Suprapubic skin (tissue), 4 donors: ENCODE measurements at regions not wholly inside any gene's neighbourhood (a gene's known extent, or its start where the extent isn't known, plus 50 kb on each side); places are given as distances from the start of the nearest gene placed in this dataset.

ENCODE experiments used
- DNase-seq, 2 donors: peaks; one replicate each; pipeline ENCODE4 v3.0.0-alpha.2; 2019; ENCODE audit warnings: low spot score in 2 of 2
- H3K27ac ChIP-seq: fragments of 200-600 bp; sonication (generic); one replicate; pipeline ENCODE4 v1.5.1; 2019
- H3K27me3 ChIP-seq: fragments of 200-600 bp; sonication (generic); one replicate; pipeline ENCODE4 v1.5.1; 2019
- H3K36me3 ChIP-seq: fragments of 200-600 bp; sonication (generic); one replicate; pipeline ENCODE4 v1.5.1; 2019
- H3K4me1 ChIP-seq: fragments of 200-600 bp; sonication (generic); one replicate; pipeline ENCODE4 v1.5.1; 2019
- H3K4me3 ChIP-seq: fragments of 200-600 bp; sonication (generic); one replicate; pipeline ENCODE4 v1.5.1; 2019; ENCODE audit warnings: mild to moderate bottlenecking
- H3K9me3 ChIP-seq: fragments of 200-600 bp; sonication (generic); one replicate; pipeline ENCODE4 v1.5.1; 2019
- CTCF ChIP-seq, 2 donors: fragments of 200-600 bp in 1 of 2; fragments of 450-650 bp in 1 of 2; sonication (generic) in 1 of 2; IDR thresholded peaks; one replicate each; pipeline ENCODE4 v1.5.1; 2016 to 2019; ENCODE audit warnings: antibody characterized with exemption in 2 of 2, mild to moderate bottlenecking in 1 of 2, moderate library complexity in 1 of 2
- EP300 ChIP-seq: sonication (generic); formaldehyde crosslinking; IDR thresholded peaks from one replicate; pipeline ENCODE4 v1.6.1; 2017; ENCODE audit warnings: antibody characterized with exemption
- POLR2A ChIP-seq, 2 donors: fragments of 450-650 bp; IDR thresholded peaks; one replicate each; pipeline ENCODE4 v1.6.1; 2017; ENCODE audit warnings: antibody characterized with exemption in 2 of 2, mild to moderate bottlenecking in 2 of 2, moderate library complexity in 2 of 2
- POLR2AphosphoS5 ChIP-seq, 3 donors: sonication (generic); formaldehyde crosslinking; IDR thresholded peaks; one replicate each; pipeline ENCODE4 v1.6.1; 2017; ENCODE audit warnings: antibody characterized with exemption in 3 of 3
- WGBS: methylation state at CpG from one replicate; pipeline ENCODE4 v1.1.5; 2018; 5-methylcytosine and 5-hydroxymethylcytosine counted together

- no peaks in the 10 kb centered on the region for H3K27me3 ChIP-seq
- no peaks in the 10 kb centered on the region for H3K4me1 ChIP-seq
- no peaks in the 10 kb centered on the region for H3K9me3 ChIP-seq
- 76% methylated on average over 1 of the region's 1 CpG for WGBS
- no peak for TF ChIP-seq POLR2A (IDR thresholded peaks at IDR 0.05)
- no peak for TF ChIP-seq POLR2AphosphoS5 (IDR thresholded peaks at IDR 0.05)
- TF ChIP-seq CTCF (IDR thresholded peaks at IDR 0.05): no peak
- no peak for TF ChIP-seq EP300
- no peaks in the 10 kb centered on the region for H3K36me3 ChIP-seq
- H3K27ac ChIP-seq: no peak overlapping the region
- no peak overlapping the region for H3K4me3 ChIP-seq
- no peak for DNase-seq
Measured at GRCh38 chr12:24731596-24731995, 217.3 kb downstream of the BCAT1 start.

DNA sequence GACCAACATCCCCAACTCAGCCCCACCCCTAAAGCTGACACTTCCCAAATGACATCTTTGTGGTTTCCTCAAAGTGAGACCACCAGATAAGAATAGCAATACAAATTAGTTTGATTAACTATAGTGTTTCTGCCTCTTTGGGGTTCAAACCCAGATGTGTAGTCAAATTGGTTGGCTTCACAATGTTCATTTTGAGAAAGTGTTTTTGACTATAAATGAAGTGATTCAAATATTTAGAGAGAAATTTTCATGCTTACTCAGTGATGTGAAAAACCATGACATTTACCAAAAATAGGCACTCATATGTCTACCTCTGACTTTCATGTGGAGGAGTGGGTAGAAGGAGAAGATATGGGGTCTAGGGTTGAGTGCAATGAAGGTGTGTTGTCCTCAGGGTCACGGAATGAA lies 218.4 kb downstream of the BCAT1 start:
- TF ChIP-seq CTCF (IDR thresholded peaks at IDR 0.05): no peak
- TF ChIP-seq EP300: no peak
- TF ChIP-seq POLR2A (IDR thresholded peaks at IDR 0.05): no peak
- no peak for TF ChIP-seq POLR2AphosphoS5 (IDR thresholded peaks at IDR 0.05)
- Histone ChIP-seq H3K4me3 (no peak overlapping the region), H3K4me1 (no peaks in the 10 kb centered on the region), H3K27ac (no peak overlapping the region), H3K9me3 (no peaks in the 10 kb centered on the region), H3K36me3 (no peaks in the 10 kb centered on the region), H3K27me3 (no peaks in the 10 kb centered on the region)
- DNase-seq: no peak
- WGBS: 77% methylated on average over 1 of the region's 1 CpG

GRCh38 chr12:24728826-24729225 lies 220.1 kb downstream of the BCAT1 start:
- Histone ChIP-seq H3K4me1 (no peaks in the 10 kb centered on the region), H3K9me3 (no peaks in the 10 kb centered on the region), H3K4me3 (no peak overlapping the region), H3K36me3 (no peaks in the 10 kb centered on the region), H3K27me3 (no peaks in the 10 kb centered on the region), H3K27ac (no peak overlapping the region)
- no peak for DNase-seq
- 90% methylated on average over 3 of the region's 3 CpGs for WGBS
- no peak for TF ChIP-seq POLR2A (IDR thresholded peaks at IDR 0.05)
- TF ChIP-seq CTCF (IDR thresholded peaks at IDR 0.05): no peak
- TF ChIP-seq POLR2AphosphoS5 (IDR thresholded peaks at IDR 0.05): no peak
- no peak for TF ChIP-seq EP300

GRCh38 chr12:24728366-24728765 lies 220.5 kb downstream of the BCAT1 start:
- Histone ChIP-seq H3K27me3 (no peaks in the 10 kb centered on the region), H3K4me3 (no peak overlapping the region), H3K36me3 (no peaks in the 10 kb centered on the region), H3K27ac (no peak overlapping the region), H3K9me3 (no peaks in the 10 kb centered on the region), H3K4me1 (no peaks in the 10 kb centered on the region)
- TF ChIP-seq POLR2A (IDR thresholded peaks at IDR 0.05) (no peak), EP300 (no peak), CTCF (IDR thresholded peaks at IDR 0.05) (peak in 1 of 2 donors; percentile 23)
- no peak for DNase-seq

GRCh38 chr12:24725616-24726015 lies 223.3 kb downstream of the BCAT1 start:
- 87% methylated on average over 1 of the region's 1 CpG for WGBS
- no peaks in the 10 kb centered on the region for H3K27me3 ChIP-seq

More at GRCh38 chr12:24725616-24726015, 223.3 kb downstream of the BCAT1 start:
- no peak for DNase-seq
- Histone ChIP-seq H3K4me1 (no peaks in the 10 kb centered on the region), H3K4me3 (no peak overlapping the region), H3K36me3 (no peaks in the 10 kb centered on the region), H3K27ac (no peak overlapping the region), H3K9me3 (no peaks in the 10 kb centered on the region)
- TF ChIP-seq POLR2A (IDR thresholded peaks at IDR 0.05): no peak
- no peak for TF ChIP-seq CTCF (IDR thresholded peaks at IDR 0.05)
- TF ChIP-seq POLR2AphosphoS5 (IDR thresholded peaks at IDR 0.05): no peak
- TF ChIP-seq EP300: no peak
